Stimulated activated CD8-positive, alpha-beta memory T cell treated with anti-CD3 and anti-CD28 coated beads, Interleukin-4, amount 100 ng/mL, for 24 hours (primary cell): ENCODE measurements at regions not wholly inside any gene's neighbourhood (a gene's known extent, or its start where the extent isn't known, plus 50 kb on each side); places are given as distances from the start of the nearest gene placed in this dataset.
"Not testable (repeated sequence)": the region's sequence is repeated elsewhere in the genome, so short reads cannot be mapped to it uniquely, and the experiment has no call there.

ENCODE experiments used
- DNase-seq: peaks from one replicate; pipeline ENCODE4 v3.0.0-alpha.2; 2020; ENCODE audit warnings: low read depth

DNA sequence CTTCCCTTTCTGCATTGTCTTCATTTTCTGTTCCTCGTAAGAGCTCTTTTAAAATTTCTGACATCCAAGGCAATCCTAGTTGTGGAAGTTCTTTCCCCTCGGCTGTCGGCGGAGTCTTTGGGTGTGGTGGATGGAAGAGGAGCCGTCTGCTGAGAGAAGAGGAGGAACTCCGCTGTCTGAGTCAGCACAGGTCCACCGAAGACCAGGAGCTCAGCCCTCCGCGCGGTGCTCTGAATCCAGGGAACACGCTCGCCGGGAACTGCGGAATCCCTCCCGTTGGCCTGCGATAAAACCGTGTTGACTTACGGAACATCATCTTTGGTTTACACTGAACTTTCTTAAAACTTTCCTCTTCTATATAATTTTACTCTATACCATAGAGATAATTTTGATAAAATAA lies 100.7 kb upstream of the IRX4 start:
- no peak for DNase-seq

DNA sequence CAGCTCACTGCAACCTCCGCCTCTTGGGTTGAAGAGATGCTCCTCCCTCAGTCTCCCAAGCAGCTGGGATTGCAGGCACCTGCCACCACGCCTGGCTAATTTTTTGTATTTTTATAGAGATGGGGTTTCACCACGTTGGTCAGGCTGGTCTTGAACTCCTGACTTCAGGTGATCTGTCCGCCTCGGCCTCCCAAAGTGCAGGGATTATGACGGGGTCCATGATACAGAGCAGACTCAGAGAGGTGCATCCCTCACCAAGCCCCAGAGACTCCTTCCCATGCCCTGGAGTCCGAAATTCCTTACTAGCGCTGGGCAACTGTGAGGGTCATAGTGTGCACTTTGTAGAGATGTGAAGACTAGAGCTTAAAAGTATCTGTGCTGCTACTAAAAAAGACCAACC lies 99.8 kb upstream of the IRX4 start:
- DNase-seq, result not testable (repeated sequence)

DNA sequence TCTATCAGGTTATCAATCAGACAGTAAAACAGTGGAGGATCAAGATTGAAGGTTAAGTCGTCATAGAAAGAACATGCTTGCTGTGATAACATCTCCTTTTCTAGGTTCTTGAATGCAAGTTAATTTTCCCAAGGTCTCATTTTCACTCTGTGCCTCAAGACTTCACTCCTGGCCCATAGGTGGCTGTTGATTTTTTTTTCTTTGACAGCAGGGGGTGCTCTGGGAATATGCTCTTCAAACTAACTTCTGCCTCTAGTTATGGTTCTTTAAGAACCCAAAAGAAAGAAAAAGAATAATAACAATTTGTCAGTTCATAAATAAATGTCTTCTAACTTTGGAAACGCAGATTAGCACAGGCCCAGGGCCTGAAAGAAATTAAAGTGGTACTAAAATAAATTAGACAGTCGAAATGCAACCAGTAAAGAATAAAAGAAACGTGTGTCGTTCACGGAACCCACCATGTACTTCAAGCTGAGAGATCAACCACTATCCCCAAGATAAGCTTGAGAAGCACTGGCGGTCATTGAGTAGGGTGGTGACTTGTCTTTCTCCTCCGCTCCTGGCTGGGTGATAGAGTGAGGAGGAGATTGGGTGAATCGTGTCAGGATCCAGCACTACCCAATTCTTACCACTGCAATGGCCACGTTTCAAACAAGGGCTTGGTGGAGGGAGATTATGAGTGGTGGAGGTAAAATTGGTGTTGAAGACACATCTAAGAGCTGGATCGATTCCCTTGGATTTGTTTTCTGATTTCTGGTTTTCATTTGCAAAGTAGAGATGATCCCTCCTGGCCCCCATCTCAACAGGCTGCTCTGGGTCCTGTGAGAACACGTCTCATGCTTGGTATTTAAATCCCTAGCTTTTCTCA lies 93.4 kb upstream of the IRX4 start:
- DNase-seq, result no peak

DNA sequence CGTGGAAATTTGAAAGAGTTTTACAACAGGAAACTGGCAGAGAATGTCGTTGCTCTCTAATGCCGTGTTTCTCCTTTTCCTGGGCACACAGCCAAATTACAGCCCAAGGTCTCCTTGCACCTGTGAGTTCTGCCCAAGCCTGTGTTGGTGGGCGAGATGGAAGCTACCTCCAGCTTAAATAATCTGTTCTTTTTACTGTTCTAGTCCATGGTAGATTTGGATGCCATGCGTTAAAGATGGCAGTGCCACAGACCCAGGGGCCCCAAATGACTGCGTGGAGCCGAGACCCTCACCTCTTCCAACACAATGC lies 92.6 kb upstream of the IRX4 start:
- no peak for DNase-seq

DNA sequence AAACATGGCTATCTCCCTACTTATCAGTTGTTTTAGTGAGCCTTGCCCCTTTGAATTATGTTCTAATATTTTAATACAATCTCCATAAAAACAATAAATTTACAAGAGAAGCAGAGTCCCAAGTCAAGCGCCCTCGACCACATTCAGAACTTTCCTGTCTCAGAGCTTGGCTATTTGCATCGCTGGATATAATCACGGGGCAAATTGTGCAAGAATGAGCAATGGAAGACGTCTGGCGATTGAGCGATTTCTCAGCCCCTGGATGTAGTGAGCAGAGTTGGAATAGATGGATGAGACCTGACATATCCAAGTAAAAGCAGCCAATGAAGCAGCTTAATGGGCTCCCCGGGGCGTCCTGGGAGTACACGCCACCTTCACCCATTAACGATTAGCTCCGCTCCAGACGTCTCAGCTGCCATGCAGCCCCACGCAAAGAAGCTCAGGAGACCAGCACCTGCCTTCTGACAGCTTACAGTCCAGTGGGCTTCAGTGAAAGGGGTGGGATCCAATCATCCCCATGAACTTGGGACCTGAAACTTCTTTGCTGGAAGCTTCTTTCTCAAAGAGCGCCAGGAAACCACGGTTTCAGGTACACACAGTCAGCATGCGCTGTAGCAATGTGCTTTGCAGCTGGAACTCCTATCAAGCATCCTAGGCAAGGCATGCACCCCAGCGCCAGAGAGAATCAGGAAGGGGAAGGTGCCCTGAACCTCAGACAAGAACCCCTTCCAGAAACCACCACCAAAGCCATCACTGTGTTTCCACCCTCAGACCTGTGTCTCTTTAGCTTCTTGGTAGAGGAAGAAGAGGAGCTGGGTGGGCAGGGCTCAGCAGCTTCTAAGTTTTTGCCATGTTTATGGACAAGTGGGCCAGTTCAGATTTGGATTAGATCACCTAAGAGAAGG lies 92.0 kb upstream of the IRX4 start:
- DNase-seq, result no peak

DNA sequence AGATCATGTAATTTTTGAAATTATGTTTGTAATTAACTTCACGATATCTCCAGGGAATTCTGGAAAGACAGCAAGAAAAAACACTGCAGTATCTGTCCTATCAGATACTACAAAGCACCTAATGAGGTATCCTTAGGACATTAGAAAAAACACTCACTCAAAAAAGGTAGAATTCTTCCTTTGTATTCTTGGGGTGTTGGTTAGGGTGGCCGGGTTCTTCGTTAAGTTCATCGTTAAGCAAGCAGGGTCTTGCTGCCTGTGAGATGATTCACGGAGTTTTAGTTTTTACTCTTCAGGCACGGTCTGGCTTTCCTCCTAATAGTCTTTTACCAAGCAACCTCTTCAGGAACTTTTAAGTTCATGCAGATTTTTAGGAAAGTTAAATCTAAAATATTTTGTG lies 91.4 kb upstream of the IRX4 start:
- no peak for DNase-seq

DNA sequence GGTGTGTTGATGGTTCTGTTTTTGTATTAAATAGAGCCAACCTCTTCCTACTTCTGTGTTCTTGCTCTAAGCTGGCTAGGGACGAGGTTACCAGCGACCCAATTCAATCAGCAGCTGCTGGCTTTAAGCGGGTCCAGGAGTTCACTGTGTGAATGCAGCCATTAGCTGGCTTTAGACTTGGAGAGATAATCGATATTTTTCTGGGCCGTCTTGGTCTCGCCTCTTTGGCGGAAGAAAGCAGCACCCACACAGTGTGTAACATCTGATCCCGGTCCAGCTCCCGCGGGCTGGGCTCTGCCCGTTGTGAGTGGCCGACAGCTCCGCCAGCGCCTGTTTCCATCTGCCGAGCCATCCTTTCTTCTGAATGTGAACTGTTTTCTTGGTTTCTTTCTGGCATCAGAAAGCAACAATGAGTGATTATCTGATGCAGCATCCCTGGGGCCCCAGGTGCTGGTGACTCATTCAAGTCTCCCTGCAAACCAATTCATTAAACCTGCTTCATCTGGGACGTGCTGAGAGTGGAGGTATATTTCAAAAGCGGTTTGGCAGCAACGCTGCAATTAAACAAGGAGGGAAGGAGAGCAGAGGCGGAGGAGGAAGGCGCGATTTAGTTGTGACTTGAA lies 90.8 kb upstream of the IRX4 start:
- DNase-seq, result no peak

DNA sequence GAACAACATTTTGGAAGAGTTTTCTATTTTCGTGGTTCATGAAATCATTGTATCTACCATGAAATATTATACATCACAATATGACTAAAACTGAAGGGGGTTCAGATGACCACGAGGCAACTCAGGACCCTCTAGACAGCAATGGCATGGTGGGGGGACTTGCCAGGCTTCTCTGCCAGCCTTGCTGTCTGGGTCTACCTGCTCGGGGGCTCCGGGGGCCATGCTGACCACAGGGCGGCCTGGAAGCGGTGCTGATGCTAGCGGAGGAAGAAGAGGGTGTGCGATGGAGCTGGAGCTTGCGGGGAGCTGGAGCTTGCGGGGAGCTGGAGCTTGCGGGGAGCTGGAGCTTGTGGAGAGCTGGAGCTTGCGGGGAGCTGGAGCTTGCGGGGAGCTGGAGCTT lies 89.2 kb upstream of the IRX4 start:
- no peak for DNase-seq

DNA sequence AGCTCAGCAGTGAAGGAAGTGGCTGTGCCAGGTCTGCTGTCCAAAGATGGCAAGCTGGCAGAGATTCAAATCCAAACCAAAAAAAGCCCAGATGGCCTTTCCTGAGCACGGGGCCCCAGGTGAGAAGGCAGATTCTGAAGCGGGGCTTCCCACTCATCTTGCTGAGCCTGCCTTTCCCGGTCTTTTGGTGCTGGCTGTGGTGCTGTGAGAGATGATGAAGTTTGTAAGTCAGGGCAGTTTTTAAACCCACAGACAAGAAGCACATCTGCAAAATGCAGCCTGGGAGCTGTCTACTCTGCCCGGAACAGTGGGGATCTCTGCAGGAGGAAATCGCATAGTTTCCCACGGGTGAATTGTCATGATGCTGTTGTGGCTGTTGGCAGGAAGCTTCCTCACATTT lies 85.0 kb upstream of the IRX4 start:
- DNase-seq, result no peak

DNA sequence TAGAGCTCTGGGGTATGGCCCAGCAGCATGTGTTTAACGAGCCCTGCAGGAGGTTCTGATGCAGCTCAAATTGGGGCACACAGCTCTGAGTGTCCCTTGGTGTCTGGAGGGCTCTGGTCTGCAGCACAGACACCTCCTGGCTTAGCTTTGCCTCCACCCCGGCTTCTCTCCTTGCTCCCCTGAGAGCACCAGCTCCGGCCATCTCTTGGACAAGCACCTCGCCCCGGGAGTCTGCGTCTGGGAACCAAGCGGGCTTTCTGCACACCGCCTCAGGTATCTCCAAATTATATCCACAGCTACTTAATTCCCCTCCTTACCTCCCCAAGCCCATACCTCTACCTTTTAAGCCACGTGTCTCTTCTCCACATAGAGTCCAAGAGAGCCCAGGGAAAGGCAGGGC lies 83.7 kb upstream of the IRX4 start:
- no peak for DNase-seq

DNA sequence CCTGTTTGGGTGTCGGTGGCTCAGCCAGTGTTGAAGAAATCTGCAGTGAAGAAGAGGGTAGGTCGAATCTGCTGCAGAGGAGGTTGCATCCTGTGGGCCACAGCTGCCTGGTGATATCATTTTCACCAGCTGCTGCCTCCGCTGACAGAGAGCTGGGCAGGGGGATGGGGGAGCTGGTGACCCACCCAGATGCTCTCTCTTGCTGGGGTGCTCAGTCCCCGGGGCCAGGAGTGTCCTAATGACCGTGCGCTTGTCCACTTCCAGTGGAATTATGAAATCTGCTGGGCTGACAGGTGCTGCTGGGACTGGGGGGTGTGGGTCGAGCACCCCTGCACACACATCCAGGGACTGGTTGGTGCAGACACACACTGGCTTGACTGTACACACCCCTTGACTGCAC lies 83.2 kb upstream of the IRX4 start:
- no peak for DNase-seq

DNA sequence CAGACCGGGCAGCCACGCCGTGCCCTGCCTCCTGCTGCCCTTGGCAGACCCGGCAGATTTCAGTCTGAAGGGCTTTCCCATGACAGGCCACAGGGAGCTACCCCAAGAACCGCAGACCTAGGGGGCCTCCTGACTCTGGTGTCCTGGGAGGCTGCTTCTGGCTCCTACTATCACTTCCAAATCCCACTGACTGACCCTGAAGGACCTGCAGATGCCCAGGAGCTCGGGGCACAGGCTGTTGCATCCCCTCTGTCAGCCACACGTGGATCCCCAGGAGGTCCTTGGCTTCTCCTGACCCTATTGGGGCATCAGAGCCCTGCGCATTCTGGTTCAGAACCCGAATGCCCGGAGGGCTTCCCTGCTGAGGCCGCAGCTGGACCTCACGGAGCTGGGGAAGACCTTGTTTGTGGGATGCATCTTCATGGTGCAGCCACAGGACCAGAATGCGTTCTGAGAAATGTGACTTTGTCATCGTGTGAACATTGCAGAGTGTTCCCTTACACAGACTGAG lies 81.3 kb upstream of the IRX4 start:
- DNase-seq, result no peak

DNA sequence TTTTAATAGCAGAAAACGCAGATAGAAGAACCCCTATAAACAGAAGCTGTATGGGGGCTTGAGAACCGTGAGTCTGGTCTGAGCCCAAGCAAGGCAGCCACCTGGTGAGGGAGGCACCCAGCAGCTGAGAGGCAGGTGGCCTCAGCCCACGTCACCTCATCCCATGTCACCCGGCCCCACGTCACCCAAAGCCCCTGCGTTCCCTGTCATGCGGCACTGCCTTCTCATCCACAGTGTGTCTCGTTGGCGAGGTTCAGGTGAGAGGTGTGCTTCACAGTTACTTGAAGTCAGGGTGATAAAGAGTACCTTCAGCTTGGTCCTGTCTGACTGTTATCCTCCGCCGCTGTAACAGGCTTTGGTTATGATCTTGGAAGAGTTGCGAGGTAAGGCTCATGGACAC lies 80.6 kb upstream of the IRX4 start:
- DNase-seq, result no peak

DNA sequence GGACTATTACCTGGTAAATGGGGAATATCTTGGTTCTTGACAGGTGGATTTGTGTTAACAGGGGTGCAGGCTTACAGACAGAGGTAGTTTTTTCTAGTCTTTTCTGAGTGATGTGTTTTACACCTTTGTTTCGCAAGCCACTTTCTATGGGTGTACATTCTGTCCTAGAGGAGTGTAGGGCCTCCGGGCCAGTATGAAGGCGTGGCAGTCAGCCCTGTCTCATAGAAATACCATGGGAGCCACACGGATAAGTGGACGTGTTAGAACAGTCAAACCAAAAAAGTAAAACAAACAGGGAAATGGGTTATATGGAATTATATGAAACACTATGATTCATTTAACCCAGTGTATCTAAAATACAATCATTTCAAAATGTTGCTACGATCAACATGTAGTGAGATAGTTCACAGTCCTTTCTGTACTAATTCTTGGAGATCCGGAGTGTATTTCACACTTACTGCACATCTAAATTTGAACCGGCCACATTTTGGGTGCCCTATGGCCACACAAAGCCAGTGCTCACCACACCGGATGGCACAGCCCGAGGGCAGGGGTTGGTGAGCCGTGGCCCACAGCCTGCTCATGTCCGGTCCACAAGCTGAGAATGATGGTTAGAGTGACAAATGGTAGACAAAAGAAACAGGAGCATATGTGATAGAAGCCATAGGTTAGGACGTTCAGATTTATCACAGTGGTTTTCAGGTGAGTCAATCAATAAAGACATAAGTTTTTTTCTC lies 80.1 kb upstream of the IRX4 start:
- DNase-seq, result no peak

DNA sequence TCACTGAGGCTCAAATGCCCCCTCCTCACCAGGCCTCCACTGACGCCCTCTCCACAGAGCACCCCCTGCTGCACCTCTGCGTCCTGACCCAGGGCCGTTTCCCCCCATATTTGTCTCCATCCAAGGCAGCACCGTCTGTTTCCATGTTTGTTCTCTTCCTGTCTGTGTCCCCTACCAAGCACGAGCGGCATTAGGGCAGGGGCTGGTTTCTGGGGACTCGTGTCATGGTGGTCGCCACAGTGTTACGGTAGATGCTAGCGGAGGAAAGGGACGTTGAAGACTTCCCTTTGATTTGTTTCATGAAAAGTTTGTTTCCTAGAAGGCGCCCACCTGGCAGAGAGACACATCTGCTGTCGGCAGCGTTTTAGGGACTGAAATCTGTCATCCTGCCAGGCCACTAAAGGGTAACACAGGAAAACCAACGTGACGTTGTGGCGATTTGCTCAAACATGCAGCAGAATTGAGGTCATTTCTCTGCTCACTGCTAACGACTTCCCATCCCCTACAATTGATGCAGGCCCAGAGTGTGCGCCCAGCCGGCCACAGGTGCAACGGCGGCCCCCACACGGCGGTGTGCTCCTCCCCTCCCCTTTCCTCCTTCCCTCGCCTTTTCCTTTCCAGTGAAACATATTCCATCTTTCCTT lies 79.3 kb upstream of the IRX4 start:
- DNase-seq, result no peak

DNA sequence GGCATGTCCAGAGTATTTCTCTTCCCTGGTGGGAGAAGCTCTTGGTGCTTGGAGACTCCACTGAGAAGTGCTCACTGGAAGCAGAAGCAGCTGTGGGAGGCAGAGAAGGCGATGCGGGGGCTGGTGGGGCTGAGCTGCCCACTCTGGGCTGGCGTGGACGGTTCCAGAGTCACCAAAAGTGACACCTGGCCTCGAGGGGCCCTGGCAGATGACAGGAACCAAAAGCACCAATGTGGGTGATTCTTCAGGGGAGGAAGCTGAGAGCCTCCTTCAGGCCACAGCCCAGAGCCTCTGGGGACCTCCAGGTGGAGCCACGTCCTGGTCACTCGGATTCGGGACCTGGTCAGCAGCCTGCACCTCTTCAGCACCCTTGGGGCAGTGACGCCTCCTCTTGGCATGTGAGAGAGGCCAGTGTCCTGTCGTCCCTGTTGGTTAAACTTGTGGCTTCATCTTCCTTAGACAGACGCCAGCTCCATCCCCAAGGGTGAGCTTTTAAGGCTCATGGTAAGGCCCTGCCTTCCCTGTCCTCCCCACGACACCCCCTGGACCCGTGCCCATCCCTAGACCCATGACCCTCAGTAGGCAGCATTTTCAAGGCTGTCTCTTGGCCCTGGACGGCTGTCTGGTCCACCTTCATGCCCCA lies 78.7 kb upstream of the IRX4 start:
- DNase-seq, result no peak

DNA sequence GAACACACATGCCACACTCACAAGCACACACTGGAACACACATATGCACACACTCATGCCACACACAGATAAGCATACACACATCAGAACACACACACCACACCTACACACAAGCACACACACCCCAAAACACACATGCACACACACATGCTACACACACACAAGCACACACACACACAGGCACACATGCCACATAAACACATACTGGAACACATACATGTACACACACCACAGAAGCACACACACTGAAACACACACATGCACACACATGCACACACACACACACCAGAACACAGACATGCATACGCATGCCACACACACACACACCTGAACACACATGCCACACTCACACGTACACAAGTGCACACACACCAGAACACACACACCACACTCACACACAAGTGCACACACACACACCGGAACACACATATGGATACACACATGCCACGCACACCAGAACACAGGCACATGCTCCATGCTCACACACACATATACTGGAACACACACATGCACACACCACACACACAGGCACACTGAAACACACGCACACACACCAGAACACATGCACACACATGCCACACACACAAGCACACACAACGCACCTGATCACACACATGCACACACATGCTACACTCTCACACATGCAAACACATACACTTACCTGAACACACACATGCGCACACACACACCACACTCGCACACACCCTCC lies 78.0 kb upstream of the IRX4 start:
- no peak for DNase-seq

DNA sequence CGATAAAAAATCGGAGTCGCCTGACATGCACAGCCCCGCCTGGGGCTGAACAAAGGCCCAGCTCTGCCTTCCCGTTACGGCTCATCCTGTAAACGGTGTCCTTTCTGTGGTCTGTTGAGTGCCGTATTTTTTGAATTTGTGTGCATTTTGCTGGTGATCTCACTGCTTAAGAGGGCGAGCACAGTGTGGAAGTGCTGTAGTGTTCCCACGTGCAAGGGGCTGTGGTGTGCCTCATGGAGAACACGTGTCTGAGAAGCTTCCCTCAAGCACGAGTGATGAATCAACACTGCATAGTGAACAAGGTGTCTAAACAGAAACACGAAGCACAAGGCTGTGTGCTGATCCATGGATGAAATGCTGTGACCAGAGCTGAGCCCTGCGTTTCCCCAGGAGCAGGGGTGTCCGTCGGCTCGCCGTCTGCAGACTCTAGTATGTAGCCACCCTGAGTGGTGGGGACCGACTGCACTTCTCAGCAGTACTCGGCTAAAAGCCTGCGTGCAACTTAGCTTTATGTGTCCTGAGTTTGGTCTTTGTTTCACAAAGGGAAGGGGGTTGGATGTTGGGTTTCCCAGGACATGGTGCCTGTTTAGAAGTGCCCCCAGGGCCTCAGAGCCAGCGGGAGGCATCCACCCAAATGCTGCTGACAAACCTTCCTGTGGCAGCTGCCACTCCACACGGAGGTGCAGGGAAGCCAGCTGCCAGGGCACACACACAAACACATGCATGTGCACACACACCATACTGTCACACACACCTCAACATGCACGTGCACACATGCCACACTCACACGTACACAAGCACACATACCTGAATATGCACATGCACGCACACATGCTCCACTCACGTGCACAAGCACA lies 77.2 kb upstream of the IRX4 start:
- no peak for DNase-seq

DNA sequence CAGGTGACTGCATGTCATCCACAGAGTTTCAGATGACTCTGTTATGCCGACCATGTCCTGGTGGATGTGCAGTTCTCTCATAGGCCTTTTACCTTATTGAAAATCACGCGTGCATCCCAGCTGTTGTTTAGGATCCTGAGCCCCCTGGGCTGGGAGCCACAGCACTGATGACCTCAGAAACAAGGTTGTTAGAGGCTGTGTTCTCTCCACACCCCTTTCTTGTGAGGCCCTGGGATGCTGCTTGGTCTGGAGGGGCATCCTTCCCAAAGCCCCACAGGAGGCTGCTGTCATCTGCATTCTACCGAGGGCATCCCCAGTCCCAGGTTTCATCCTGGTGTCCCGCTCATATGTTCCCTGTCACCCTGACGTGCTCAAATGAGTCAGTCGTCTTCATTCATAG lies 76.5 kb upstream of the IRX4 start:
- DNase-seq, result no peak
